ENCODE measurements at regions not wholly inside any gene's neighbourhood (a gene's known extent, or its start where the extent isn't known, plus 50 kb on each side); places are given as distances from the start of the nearest gene placed in this dataset.

DNA sequence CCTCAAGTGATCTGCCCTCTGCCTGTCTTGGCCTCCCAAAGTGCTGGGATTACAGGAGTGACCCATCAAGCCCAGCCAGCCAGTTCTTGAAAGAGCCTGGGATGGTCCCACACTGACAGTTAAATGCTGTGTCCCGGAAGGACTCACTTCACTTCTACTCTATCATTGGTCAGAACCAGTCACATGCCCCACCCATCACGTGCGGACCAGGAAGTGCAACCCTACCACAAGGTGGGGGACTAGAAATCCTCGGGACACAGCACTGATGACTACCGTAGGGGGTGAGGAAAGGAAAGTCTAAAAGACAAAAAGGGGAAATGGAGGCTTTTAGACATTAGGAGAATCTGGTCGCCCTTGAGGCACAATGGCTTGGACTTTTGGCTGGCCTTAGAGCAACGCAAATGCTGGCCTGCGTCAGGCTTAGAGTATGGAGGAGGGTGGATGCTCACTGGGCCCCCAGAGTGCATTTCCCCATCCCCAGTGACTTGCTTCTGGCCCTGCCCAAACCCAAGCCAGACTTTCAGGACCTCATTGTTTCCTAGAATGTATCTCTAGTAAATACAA, 207.7 kb downstream of the TTC8 start:
- no peak for TF ChIP-seq POLR2A (IDR thresholded peaks at IDR 0.05)
- TF ChIP-seq, protein P1, sequence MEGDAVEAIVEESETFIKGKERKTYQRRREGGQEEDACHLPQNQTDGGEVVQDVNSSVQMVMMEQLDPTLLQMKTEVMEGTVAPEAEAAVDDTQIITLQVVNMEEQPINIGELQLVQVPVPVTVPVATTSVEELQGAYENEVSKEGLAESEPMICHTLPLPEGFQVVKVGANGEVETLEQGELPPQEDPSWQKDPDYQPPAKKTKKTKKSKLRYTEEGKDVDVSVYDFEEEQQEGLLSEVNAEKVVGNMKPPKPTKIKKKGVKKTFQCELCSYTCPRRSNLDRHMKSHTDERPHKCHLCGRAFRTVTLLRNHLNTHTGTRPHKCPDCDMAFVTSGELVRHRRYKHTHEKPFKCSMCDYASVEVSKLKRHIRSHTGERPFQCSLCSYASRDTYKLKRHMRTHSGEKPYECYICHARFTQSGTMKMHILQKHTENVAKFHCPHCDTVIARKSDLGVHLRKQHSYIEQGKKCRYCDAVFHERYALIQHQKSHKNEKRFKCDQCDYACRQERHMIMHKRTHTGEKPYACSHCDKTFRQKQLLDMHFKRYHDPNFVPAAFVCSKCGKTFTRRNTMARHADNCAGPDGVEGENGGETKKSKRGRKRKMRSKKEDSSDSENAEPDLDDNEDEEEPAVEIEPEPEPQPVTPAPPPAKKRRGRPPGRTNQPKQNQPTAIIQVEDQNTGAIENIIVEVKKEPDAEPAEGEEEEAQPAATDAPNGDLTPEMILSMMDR (IDR thresholded peaks at IDR 0.05): no peak
- no peak for TF ChIP-seq POLR2AphosphoS5 (IDR thresholded peaks at IDR 0.05)

Data from suprapubic skin (tissue), 4 donors.